ENCODE measurements at regions not wholly inside any gene's neighbourhood (a gene's known extent, or its start where the extent isn't known, plus 50 kb on each side); places are given as distances from the start of the nearest gene placed in this dataset.

GRCh38 chr3:81931265-81932251 lies 170.1 kb upstream of the GBE1 start:
- POLR2A ChIA-PET (ENCODE audit: low non-redundant PET), result no interaction called here
- TF ChIP-seq CTCF (conservative IDR thresholded peaks at IDR 0.05; ENCODE audit: low read depth), result no peak
- CTCF ChIA-PET, result no interaction called here
- DNase-seq (ENCODE audit: low spot score), result no peak
- no peak overlapping the region for H3K27ac ChIP-seq

- DNase-seq (ENCODE audit: low spot score), result no peak
- no peak overlapping the region for H3K27ac ChIP-seq
- CTCF ChIA-PET, result no interaction called here
- POLR2A ChIA-PET (ENCODE audit: low non-redundant PET), result no interaction called here
- no peak for TF ChIP-seq CTCF (conservative IDR thresholded peaks at IDR 0.05; ENCODE audit: low read depth)
Measured at GRCh38 chr3:81929697-81930096, 168.3 kb upstream of the GBE1 start.

DNA sequence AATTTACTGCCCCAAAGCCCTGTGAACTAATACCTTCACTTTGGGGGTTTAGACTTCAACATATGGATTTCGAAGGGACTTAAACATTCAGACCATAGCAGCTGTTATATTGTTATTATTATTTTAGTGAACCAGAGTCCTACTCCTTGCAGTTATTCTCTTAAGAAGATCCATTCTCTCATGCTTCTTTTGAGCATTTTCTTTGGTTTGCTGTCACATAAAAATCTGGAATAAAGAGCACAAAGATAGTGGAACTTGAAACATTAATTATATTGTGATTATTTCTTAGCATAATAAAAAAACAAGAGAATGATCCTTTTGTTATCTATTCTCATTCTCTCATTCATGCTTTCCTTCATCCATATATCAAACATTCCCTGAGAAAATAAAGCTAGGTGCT lies 166.4 kb upstream of the GBE1 start:
- TF ChIP-seq CTCF (conservative IDR thresholded peaks at IDR 0.05; ENCODE audit: low read depth), result no peak
- no peak for DNase-seq (ENCODE audit: low spot score)
- H3K27ac ChIP-seq, result no peak overlapping the region
- ChIA-PET POLR2A (ENCODE audit: low non-redundant PET) (no interaction called here), CTCF (interaction anchor here (0.7 kb wide), 1 partner anchor 321 kb away, joined by 3 read pairs; no protein-coding TSS in a partner anchor)

GRCh38 chr3:81925385-81925784 lies 163.9 kb upstream of the GBE1 start:
- ChIA-PET POLR2A (ENCODE audit: low non-redundant PET) (no interaction called here), CTCF (no interaction called here)
- no peak for DNase-seq (ENCODE audit: low spot score)
- TF ChIP-seq CTCF (conservative IDR thresholded peaks at IDR 0.05; ENCODE audit: low read depth), result no peak
- H3K27ac ChIP-seq, result no peak overlapping the region

GRCh38 chr3:81923038-81923437 lies 161.6 kb upstream of the GBE1 start:
- TF ChIP-seq CTCF (conservative IDR thresholded peaks at IDR 0.05; ENCODE audit: low read depth), result no peak
- ChIA-PET CTCF (no interaction called here), POLR2A (ENCODE audit: low non-redundant PET) (no interaction called here)
- DNase-seq (ENCODE audit: low spot score), result no peak
- no peak overlapping the region for H3K27ac ChIP-seq

GRCh38 chr3:81922404-81922803 lies 161.0 kb upstream of the GBE1 start:
- POLR2A ChIA-PET (ENCODE audit: low non-redundant PET), result no interaction called here
- CTCF ChIA-PET, result no interaction called here

More at GRCh38 chr3:81922404-81922803, 161.0 kb upstream of the GBE1 start:
- DNase-seq (ENCODE audit: low spot score), result no peak
- no peak overlapping the region for H3K27ac ChIP-seq
- TF ChIP-seq CTCF (conservative IDR thresholded peaks at IDR 0.05; ENCODE audit: low read depth), result no peak

Measured in RWPE1 (cell line).